GM23338 (cell line): ENCODE measurements at regions not wholly inside any gene's neighbourhood (a gene's known extent, or its start where the extent isn't known, plus 50 kb on each side); places are given as distances from the start of the nearest gene placed in this dataset.

Source experiments
- ATAC-seq: fragments of 200-7000 bp; cut with Tn5 transposase; 3 replicates; pipeline ENCODE4 v1.9.1; 2020
- DNase-seq: peaks from one replicate; pipeline ENCODE4 v3.0.0-alpha.2; 2015; ENCODE audit warnings: low spot score
- H2AFZ ChIP-seq: fragments of 200-600 bp; sonication (generic); 2 replicates; pipeline ENCODE4 v1.8.0; 2016; ENCODE audit warnings: antibody characterized with exemption, mild to moderate bottlenecking, moderate library complexity
- H3F3A ChIP-seq: fragments of 200-600 bp; sonication (generic); replicated peaks from 2 replicates; pipeline ENCODE4 v1.8.0; 2017; ENCODE audit warnings: antibody characterized with exemption, mixed run types, low read depth
- H3K27ac ChIP-seq: fragments of 200-600 bp; sonication (generic); 2 replicates; pipeline ENCODE4 v1.6.1; 2016; ENCODE audit warnings: low read depth
- H3K27me3 ChIP-seq: fragments of 200-600 bp; sonication (generic); 2 replicates; pipeline ENCODE4 v1.8.0; 2016; ENCODE audit warnings: mild to moderate bottlenecking, mixed run types, moderate library complexity; ENCODE audit not compliant: insufficient read depth
- H3K36me3 ChIP-seq: fragments of 200-600 bp; sonication (generic); 2 replicates; pipeline ENCODE4 v1.8.0; 2016; ENCODE audit warnings: mild to moderate bottlenecking; ENCODE audit not compliant: insufficient read depth
- H3K4me1 ChIP-seq: fragments of 200-600 bp; sonication (generic); 2 replicates; pipeline ENCODE4 v1.8.0; 2016; ENCODE audit warnings: mild to moderate bottlenecking, moderate library complexity; ENCODE audit not compliant: insufficient read depth
- H3K4me2 ChIP-seq: fragments of 200-600 bp; sonication (generic); 2 replicates; pipeline ENCODE4 v1.7.1; 2017; ENCODE audit warnings: mixed run types
- H3K4me3 ChIP-seq: fragments of 200-600 bp; sonication (generic); 2 replicates; pipeline ENCODE4 v1.6.1; 2016; ENCODE audit warnings: mixed run types
- H3K79me2 ChIP-seq: fragments of 200-600 bp; sonication (generic); replicated peaks from 2 replicates; pipeline ENCODE4 v1.8.0; 2017; ENCODE audit warnings: mild to moderate bottlenecking; ENCODE audit not compliant: insufficient read depth
- H3K9me2 ChIP-seq: fragments of 200-600 bp; sonication (generic); 2 replicates; pipeline ENCODE4 v1.8.0; 2017; ENCODE audit not compliant: insufficient read depth
- H4K20me1 ChIP-seq: fragments of 200-600 bp; sonication (generic); replicated peaks from 2 replicates; pipeline ENCODE4 v1.8.0; 2017; ENCODE audit warnings: mild to moderate bottlenecking; ENCODE audit not compliant: insufficient read depth
- H3K27ac Mint-ChIP-seq: 2 replicates; pipeline ENCODE4 v1.8.0; 2020; ENCODE audit warnings: inconsistent platforms, mild to moderate bottlenecking, moderate library complexity, mixed read lengths
- H3K27me3 Mint-ChIP-seq: 3 replicates; pipeline ENCODE4 v1.8.0; 2022; ENCODE audit warnings: low read depth, mild to moderate bottlenecking, moderate library complexity, mixed read lengths, inconsistent platforms; ENCODE audit not compliant: insufficient read depth, poor library complexity
- H3K36me3 Mint-ChIP-seq: 3 replicates; pipeline ENCODE4 v1.8.0; 2021; ENCODE audit warnings: low read depth, mild to moderate bottlenecking, inconsistent platforms, moderate library complexity, mixed read lengths
- H3K4me1 Mint-ChIP-seq: 3 replicates; pipeline ENCODE4 v1.8.0; 2020; ENCODE audit warnings: mild to moderate bottlenecking, inconsistent platforms, mixed read lengths
- H3K4me3 Mint-ChIP-seq: 3 replicates; pipeline ENCODE4 v1.8.0; 2021; ENCODE audit warnings: moderate library complexity, mild to moderate bottlenecking, inconsistent platforms, mixed read lengths
- H3K9me3 Mint-ChIP-seq: 3 replicates; pipeline ENCODE4 v1.8.0; 2020; ENCODE audit warnings: moderate library complexity, mild to moderate bottlenecking, inconsistent platforms, mixed read lengths
- CREB1 ChIP-seq: fragments of 250-450 bp; sonication (Bioruptor Pico); IDR thresholded peaks from 2 replicates; pipeline ENCODE4 v1.5.0; 2020; ENCODE audit warnings: low read depth, mild to moderate bottlenecking, moderate library complexity
- CTCF ChIP-seq, 2 experiments: fragments of 200-600 bp in 1 of 2; sonication (generic) in 1 of 2; conservative IDR thresholded peaks; 2 replicates each; pipeline versions ENCODE4 v1.5.1 to v1.6.1; 2016 to 2017; ENCODE audit warnings: antibody characterized with exemption in 2 of 2, low read depth in 2 of 2, mild to moderate bottlenecking in 2 of 2, moderate library complexity in 1 of 2
- ETS1 ChIP-seq: IDR thresholded peaks from 2 replicates; pipeline ENCODE4 v1.6.1; 2016; ENCODE audit warnings: antibody characterized with exemption
- EZH2 ChIP-seq: fragments of 200-600 bp; sonication (generic); IDR thresholded peaks from one replicate; pipeline ENCODE4 v1.8.0; 2017; ENCODE audit warnings: antibody characterized with exemption, mild to moderate bottlenecking, low read depth; ENCODE audit not compliant: unreplicated experiment
- EZH2phosphoT487 ChIP-seq: fragments of 200-600 bp; sonication (generic); IDR thresholded peaks from one replicate; pipeline ENCODE4 v1.8.1; 2018; ENCODE audit warnings: antibody characterized with exemption; ENCODE audit not compliant: unreplicated experiment
- JUNB ChIP-seq: IDR thresholded peaks from one replicate; pipeline ENCODE4 v1.6.1; 2016; ENCODE audit warnings: antibody characterized with exemption; ENCODE audit not compliant: unreplicated experiment
- NANOG ChIP-seq: IDR thresholded peaks from 2 replicates; pipeline ENCODE4 v1.6.1; 2016; ENCODE audit warnings: antibody characterized with exemption, borderline replicate concordance
- POLR2AphosphoS5 ChIP-seq: IDR thresholded peaks from 2 replicates; pipeline ENCODE4 v1.6.1; 2016; ENCODE audit warnings: antibody characterized with exemption, low read depth
- REST ChIP-seq: IDR thresholded peaks from one replicate; pipeline ENCODE4 v1.6.1; 2018; ENCODE audit warnings: antibody characterized with exemption; ENCODE audit not compliant: unreplicated experiment
- STAT1 ChIP-seq: IDR thresholded peaks from one replicate; pipeline ENCODE4 v1.6.1; 2016; ENCODE audit warnings: antibody characterized with exemption; ENCODE audit not compliant: unreplicated experiment
- ZNF114 ChIP-seq: fragments of 250-450 bp; sonication (Bioruptor Pico); IDR thresholded peaks from 2 replicates; pipeline ENCODE4 v1.5.0; 2020; ENCODE audit warnings: mild to moderate bottlenecking, moderate library complexity
- ZNF331 ChIP-seq: fragments of 250-450 bp; sonication (Bioruptor Pico); IDR thresholded peaks from 2 replicates; pipeline ENCODE4 v1.5.0; 2020; ENCODE audit warnings: low read depth, mild to moderate bottlenecking, moderate library complexity
- TF ChIP-seq, protein P1 (sequence below): fragments of 250-450 bp; sonication (Bioruptor Pico); IDR thresholded peaks from 2 replicates; pipeline ENCODE4 v1.5.0; 2020; ENCODE audit warnings: mild to moderate bottlenecking, moderate library complexity

DNA sequence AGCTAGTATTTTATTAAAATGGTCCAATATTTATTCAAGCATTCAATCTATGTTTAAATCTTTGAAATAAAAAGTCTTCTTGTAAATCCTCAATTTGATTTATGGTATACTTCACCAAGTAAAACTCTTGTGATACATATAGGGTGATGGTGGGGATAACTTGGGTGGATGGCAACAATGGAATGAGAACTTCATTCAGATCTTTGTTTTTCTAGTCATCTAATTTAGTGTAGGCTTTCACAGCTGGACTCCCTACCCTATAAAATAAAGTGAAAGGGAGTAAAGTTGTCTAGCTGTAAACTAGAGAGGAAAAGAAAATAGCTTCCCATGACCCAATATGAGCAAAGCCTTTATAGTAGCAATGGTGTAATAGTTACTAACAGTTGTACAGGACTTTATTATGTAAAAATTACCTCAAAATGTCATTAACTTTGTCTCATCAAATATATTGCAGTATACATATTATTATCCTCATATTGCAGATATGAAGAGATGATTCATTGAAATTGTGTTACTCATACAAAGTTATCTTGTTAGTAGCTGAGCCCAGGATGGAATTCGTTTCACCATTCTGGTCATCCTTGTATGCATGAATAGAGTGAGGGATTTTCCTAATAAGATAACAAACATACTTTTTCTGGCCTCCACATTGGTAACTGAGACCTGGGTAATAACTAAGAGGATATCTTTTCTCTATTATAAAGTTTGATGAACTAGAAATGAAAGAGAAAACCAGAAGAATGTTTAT lies 1377.7 kb upstream of the ADGRL4 start:
- H2AFZ ChIP-seq = no peak overlapping the region
- no peak for DNase-seq
- H3K79me2 ChIP-seq = no peaks in the 10 kb centered on the region
- no peaks in the 10 kb centered on the region for H4K20me1 ChIP-seq
- Mint-ChIP-seq H3K9me3 (peaks cover 1% of the 10 kb centered on the region; the same call in 2 of the 3 replicates), H3K36me3 (peaks cover 3% of the 10 kb centered on the region; the same call in 2 of the 3 replicates), H3K4me3 (no peak overlapping the region), H3K4me1 (peaks cover 9% of the 10 kb centered on the region; the same call in 2 of the 3 replicates), H3K27me3 (no peaks in the 10 kb centered on the region), H3K27ac (no peak overlapping the region)
- H3K4me1 ChIP-seq = peaks cover 3% of the 10 kb centered on the region; the same call in 1 of the 2 replicates
- no peak overlapping the region for H3K27ac ChIP-seq
- H3K36me3 ChIP-seq = no peaks in the 10 kb centered on the region
- no peaks in the 10 kb centered on the region; the same call in 1 of the 2 replicates for H3K9me2 ChIP-seq
- no peaks in the 10 kb centered on the region for H3K27me3 ChIP-seq
- no peak for ATAC-seq
- H3F3A ChIP-seq = no peaks in the 10 kb centered on the region
- no peak overlapping the region for H3K4me3 ChIP-seq
- H3K4me2 ChIP-seq = no peak overlapping the region
- TF ChIP-seq ETS1 = no peak
- TF ChIP-seq ZNF114 (CRISPR knock-in tag) = no peak
- TF ChIP-seq STAT1 = no peak
- TF ChIP-seq NANOG = no peak
- TF ChIP-seq, protein P1, sequence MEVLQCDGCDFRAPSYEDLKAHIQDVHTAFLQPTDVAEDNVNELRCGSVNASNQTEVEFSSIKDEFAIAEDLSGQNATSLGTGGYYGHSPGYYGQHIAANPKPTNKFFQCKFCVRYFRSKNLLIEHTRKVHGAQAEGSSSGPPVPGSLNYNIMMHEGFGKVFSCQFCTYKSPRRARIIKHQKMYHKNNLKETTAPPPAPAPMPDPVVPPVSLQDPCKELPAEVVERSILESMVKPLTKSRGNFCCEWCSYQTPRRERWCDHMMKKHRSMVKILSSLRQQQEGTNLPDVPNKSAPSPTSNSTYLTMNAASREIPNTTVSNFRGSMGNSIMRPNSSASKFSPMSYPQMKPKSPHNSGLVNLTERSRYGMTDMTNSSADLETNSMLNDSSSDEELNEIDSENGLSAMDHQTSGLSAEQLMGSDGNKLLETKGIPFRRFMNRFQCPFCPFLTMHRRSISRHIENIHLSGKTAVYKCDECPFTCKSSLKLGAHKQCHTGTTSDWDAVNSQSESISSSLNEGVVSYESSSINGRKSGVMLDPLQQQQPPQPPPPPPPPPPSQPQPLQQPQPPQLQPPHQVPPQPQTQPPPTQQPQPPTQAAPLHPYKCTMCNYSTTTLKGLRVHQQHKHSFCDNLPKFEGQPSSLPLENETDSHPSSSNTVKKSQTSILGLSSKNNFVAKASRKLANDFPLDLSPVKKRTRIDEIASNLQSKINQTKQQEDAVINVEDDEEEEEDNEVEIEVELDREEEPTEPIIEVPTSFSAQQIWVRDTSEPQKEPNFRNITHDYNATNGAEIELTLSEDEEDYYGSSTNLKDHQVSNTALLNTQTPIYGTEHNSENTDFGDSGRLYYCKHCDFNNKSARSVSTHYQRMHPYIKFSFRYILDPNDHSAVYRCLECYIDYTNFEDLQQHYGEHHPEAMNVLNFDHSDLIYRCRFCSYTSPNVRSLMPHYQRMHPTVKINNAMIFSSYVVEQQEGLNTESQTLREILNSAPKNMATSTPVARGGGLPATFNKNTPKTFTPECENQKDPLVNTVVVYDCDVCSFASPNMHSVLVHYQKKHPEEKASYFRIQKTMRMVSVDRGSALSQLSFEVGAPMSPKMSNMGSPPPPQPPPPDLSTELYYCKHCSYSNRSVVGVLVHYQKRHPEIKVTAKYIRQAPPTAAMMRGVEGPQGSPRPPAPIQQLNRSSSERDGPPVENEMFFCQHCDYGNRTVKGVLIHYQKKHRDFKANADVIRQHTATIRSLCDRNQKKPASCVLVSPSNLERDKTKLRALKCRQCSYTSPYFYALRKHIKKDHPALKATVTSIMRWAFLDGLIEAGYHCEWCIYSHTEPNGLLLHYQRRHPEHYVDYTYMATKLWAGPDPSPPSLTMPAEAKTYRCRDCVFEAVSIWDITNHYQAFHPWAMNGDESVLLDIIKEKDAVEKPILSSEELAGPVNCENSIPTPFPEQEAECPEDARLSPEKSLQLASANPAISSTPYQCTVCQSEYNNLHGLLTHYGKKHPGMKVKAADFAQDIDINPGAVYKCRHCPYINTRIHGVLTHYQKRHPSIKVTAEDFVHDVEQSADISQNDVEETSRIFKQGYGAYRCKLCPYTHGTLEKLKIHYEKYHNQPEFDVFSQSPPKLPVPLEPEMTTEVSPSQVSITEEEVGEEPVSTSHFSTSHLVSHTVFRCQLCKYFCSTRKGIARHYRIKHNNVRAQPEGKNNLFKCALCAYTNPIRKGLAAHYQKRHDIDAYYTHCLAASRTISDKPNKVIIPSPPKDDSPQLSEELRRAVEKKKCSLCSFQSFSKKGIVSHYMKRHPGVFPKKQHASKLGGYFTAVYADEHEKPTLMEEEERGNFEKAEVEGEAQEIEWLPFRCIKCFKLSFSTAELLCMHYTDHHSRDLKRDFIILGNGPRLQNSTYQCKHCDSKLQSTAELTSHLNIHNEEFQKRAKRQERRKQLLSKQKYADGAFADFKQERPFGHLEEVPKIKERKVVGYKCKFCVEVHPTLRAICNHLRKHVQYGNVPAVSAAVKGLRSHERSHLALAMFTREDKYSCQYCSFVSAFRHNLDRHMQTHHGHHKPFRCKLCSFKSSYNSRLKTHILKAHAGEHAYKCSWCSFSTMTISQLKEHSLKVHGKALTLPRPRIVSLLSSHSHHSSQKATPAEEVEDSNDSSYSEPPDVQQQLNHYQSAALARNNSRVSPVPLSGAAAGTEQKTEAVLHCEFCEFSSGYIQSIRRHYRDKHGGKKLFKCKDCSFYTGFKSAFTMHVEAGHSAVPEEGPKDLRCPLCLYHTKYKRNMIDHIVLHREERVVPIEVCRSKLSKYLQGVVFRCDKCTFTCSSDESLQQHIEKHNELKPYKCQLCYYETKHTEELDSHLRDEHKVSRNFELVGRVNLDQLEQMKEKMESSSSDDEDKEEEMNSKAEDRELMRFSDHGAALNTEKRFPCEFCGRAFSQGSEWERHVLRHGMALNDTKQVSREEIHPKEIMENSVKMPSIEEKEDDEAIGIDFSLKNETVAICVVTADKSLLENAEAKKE (CRISPR knock-in tag) = no peak
- TF ChIP-seq REST = no peak
- no peak for TF ChIP-seq EZH2phosphoT487
- TF ChIP-seq CTCF (conservative IDR thresholded peaks at IDR 0.05; ENCODE audit: low read depth in 2 of 2) = no peak
- TF ChIP-seq JUNB = no peak
- TF ChIP-seq POLR2AphosphoS5 = no peak
- TF ChIP-seq CREB1 (CRISPR knock-in tag) = no peak
- no peak for TF ChIP-seq ZNF331
- TF ChIP-seq EZH2 = no peak
